Activated naive CD4-positive, alpha-beta T cell treated with anti-CD3 and anti-CD28 coated beads, Interleukin-2, amount 10 ng/mL, durations not matched to agents 7 days and 5 days (primary cell): ENCODE measurements at regions not wholly inside any gene's neighbourhood (a gene's known extent, or its start where the extent isn't known, plus 50 kb on each side); places are given as distances from the start of the nearest gene placed in this dataset.

ENCODE experiments used
- CTCF ChIA-PET: fragments of 350-600 bp; sonication (Branson Sonifier 250); formaldehyde crosslinking; loops from one replicate; lab custom pipeline; 2021; ENCODE audit warnings: antibody characterized with exemption; lab: Charles Lee
- DNase-seq: peaks from one replicate; pipeline ENCODE4 v3.0.0-alpha.2; 2020
- H3K27ac Mint-ChIP-seq: one replicate; pipeline ENCODE4 v1.8.0; 2021; ENCODE audit warnings: mild to moderate bottlenecking, moderate library complexity, mixed read lengths
- H3K27me3 Mint-ChIP-seq: one replicate; pipeline ENCODE4 v1.8.0; 2021; ENCODE audit warnings: mild to moderate bottlenecking, mixed read lengths
- H3K36me3 Mint-ChIP-seq: one replicate; pipeline ENCODE4 v1.8.0; 2021; ENCODE audit warnings: mixed read lengths
- H3K4me1 Mint-ChIP-seq: one replicate; pipeline ENCODE4 v1.8.0; 2021; ENCODE audit warnings: mixed read lengths
- H3K4me3 Mint-ChIP-seq: one replicate; pipeline ENCODE4 v1.8.0; 2021; ENCODE audit warnings: mild to moderate bottlenecking, moderate library complexity, mixed read lengths
- H3K9me3 Mint-ChIP-seq: one replicate; pipeline ENCODE4 v1.8.0; 2021; ENCODE audit warnings: mixed read lengths

GRCh38 chr13:105569816-105570215, 965.6 kb downstream of the EFNB2 start:
- H3K4me3 Mint-ChIP-seq: no peak overlapping the region
- H3K36me3 Mint-ChIP-seq: no peaks in the 10 kb centered on the region
- no peak overlapping the region for H3K27ac Mint-ChIP-seq
- H3K27me3 Mint-ChIP-seq: no peaks in the 10 kb centered on the region
- CTCF ChIA-PET: no interaction called here
- peaks cover 1% of the 10 kb centered on the region for H3K9me3 Mint-ChIP-seq
- no peaks in the 10 kb centered on the region for H3K4me1 Mint-ChIP-seq
- no peak for DNase-seq

- CTCF ChIA-PET: no interaction called here
- Mint-ChIP-seq H3K27me3 (no peaks in the 10 kb centered on the region), H3K4me3 (no peak overlapping the region), H3K27ac (no peak overlapping the region), H3K36me3 (no peaks in the 10 kb centered on the region), H3K4me1 (no peaks in the 10 kb centered on the region), H3K9me3 (peaks cover 1% of the 10 kb centered on the region)
- DNase-seq: no peak
These were observed 967.4 kb downstream of the EFNB2 start for GRCh38 chr13:105567951-105568525.

GRCh38 chr13:105565136-105565727, 970.2 kb downstream of the EFNB2 start:
- no peak for DNase-seq
- Mint-ChIP-seq H3K4me1 (no peaks in the 10 kb centered on the region), H3K36me3 (no peaks in the 10 kb centered on the region), H3K27ac (no peak overlapping the region), H3K9me3 (peaks cover 1% of the 10 kb centered on the region), H3K27me3 (no peaks in the 10 kb centered on the region), H3K4me3 (no peak overlapping the region)
- CTCF ChIA-PET: no interaction called here

GRCh38 chr13:105552078-105552477, 983.4 kb downstream of the EFNB2 start:
- CTCF ChIA-PET: no interaction called here
- Mint-ChIP-seq H3K4me3 (no peak overlapping the region), H3K9me3 (no peaks in the 10 kb centered on the region), H3K27ac (no peak overlapping the region), H3K27me3 (no peaks in the 10 kb centered on the region), H3K4me1 (no peaks in the 10 kb centered on the region), H3K36me3 (no peaks in the 10 kb centered on the region)
- DNase-seq: no peak

DNA sequence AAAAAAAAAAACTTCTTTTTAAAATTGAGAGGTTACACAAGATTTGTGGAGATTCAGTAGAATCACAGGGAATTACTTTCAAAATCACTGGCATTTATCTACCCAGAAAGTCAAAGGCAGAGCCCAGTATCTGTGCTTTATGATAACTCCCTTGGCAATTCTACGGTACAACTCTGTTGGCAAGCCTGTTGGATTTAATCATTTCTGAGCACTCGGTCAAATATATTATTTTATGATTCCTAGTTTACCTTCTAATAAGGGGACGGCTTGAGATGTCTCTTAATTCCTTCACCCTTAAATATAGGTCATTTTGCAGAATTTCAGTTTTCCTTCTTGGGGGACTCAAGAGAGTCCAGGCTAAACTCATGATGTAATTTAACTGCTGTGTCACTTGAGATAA, 987.6 kb downstream of the EFNB2 start:
- no peak overlapping the region for H3K27ac Mint-ChIP-seq
- H3K36me3 Mint-ChIP-seq: no peaks in the 10 kb centered on the region
- no peak for DNase-seq
- H3K9me3 Mint-ChIP-seq: no peaks in the 10 kb centered on the region
- H3K27me3 Mint-ChIP-seq: no peaks in the 10 kb centered on the region
- CTCF ChIA-PET: no interaction called here
- no peak overlapping the region for H3K4me3 Mint-ChIP-seq
- H3K4me1 Mint-ChIP-seq: no peaks in the 10 kb centered on the region

DNA sequence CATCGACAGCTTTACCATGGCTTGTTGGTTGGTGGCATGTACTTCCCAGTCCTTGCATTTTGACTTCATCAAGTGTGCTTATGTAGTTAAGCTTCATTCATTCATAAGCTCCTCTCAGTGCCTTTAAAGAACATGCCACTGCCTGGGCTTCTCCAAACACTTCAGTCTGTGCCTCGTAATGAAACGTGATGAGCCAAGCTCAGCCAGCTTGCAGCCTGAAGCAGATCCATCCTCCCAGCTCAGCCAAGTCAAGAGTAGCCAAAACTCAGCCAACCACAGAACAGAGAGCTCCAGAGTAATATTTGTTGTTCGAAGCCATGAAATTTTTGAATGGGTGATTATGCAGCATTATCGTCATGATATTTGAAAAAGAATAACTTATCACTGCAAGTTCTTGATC, 989.7 kb downstream of the EFNB2 start:
- CTCF ChIA-PET: no interaction called here
- Mint-ChIP-seq H3K4me1 (no peaks in the 10 kb centered on the region), H3K27ac (no peak overlapping the region), H3K9me3 (no peaks in the 10 kb centered on the region), H3K27me3 (no peaks in the 10 kb centered on the region), H3K4me3 (no peak overlapping the region), H3K36me3 (no peaks in the 10 kb centered on the region)
- no peak for DNase-seq

- no peak overlapping the region for H3K4me3 Mint-ChIP-seq
These were observed 991.7 kb downstream of the EFNB2 start for GRCh38 chr13:105543742-105544141.

DNA sequence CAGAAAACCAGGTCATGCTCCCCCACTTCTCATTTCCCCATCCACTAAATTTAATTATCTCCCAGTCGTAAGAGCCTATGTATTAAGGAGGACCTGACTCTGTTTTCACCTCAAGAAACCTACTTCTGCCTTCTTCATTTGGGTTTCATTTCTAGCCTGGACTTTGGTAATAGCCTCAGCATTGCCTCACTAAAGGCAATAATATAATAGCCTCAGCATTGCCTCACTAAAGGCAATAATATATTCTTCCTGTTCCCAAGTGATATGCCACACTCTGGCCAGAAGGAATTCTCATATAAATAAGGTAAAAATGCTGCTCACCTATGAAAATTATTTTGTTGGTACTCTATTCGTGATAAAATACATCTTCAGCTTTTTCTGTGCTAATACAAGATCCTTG, 993.9 kb downstream of the EFNB2 start:
- DNase-seq: no peak
- Mint-ChIP-seq H3K4me1 (no peaks in the 10 kb centered on the region), H3K27me3 (no peaks in the 10 kb centered on the region), H3K9me3 (no peaks in the 10 kb centered on the region), H3K4me3 (no peak overlapping the region), H3K27ac (no peak overlapping the region), H3K36me3 (no peaks in the 10 kb centered on the region)
- CTCF ChIA-PET: no interaction called here

More at GRCh38 chr13:105543742-105544141, 991.7 kb downstream of the EFNB2 start:
- CTCF ChIA-PET: no interaction called here
- Mint-ChIP-seq H3K27me3 (no peaks in the 10 kb centered on the region), H3K9me3 (no peaks in the 10 kb centered on the region), H3K4me1 (no peaks in the 10 kb centered on the region), H3K27ac (no peak overlapping the region), H3K36me3 (no peaks in the 10 kb centered on the region)
- DNase-seq: no peak

DNA sequence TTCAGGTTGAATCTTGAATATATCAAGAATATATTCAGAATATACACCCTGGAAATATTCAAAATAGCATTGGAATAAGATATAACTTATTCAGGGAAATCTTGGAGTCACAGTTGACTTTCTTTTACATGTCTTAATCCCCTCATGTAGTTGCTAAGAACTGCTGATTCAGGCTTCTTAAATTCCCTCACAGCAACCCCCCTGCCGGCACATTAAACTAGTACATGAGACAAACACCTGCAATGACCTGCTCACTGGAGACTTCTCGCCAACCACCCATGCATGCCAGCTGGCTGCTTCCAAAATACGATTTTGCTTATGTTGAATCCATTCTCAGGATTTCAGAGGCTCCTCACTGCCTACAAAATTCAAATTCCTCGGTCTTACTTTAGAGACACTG, 997.1 kb downstream of the EFNB2 start:
- H3K27me3 Mint-ChIP-seq: no peaks in the 10 kb centered on the region
- no peak overlapping the region for H3K27ac Mint-ChIP-seq
- H3K4me1 Mint-ChIP-seq: no peaks in the 10 kb centered on the region
- no peaks in the 10 kb centered on the region for H3K36me3 Mint-ChIP-seq
- no peaks in the 10 kb centered on the region for H3K9me3 Mint-ChIP-seq
- DNase-seq: no peak
- CTCF ChIA-PET: no interaction called here
- no peak overlapping the region for H3K4me3 Mint-ChIP-seq

GRCh38 chr13:105537113-105537512, 998.3 kb downstream of the EFNB2 start:
- Mint-ChIP-seq H3K27me3 (no peaks in the 10 kb centered on the region), H3K4me1 (no peaks in the 10 kb centered on the region), H3K27ac (no peak overlapping the region), H3K9me3 (no peaks in the 10 kb centered on the region), H3K36me3 (no peaks in the 10 kb centered on the region), H3K4me3 (no peak overlapping the region)
- CTCF ChIA-PET: no interaction called here
- no peak for DNase-seq

DNA sequence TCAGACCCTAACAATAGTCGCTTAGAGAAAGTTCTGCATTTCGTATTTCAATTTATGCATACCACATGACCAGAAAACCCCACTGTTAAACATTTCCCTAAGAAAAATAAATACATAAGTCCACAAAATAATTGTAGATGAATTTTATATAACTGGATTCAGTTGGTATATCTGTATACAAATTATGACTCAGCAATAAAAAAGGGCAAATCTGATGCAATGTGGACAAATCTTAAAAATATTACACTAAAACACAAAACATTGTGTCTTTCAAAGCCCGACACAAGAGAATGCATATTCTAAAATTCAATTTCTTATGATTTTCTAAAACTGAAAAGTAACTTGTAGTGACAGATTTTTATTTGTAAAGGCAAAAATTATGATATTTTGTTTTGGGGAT, 1005.0 kb downstream of the EFNB2 start:
- no peaks in the 10 kb centered on the region for H3K9me3 Mint-ChIP-seq
- H3K4me3 Mint-ChIP-seq: no peak overlapping the region
- H3K36me3 Mint-ChIP-seq: no peaks in the 10 kb centered on the region
- CTCF ChIA-PET: no interaction called here
- DNase-seq: no peak
- H3K27me3 Mint-ChIP-seq: no peaks in the 10 kb centered on the region
- no peaks in the 10 kb centered on the region for H3K4me1 Mint-ChIP-seq
- no peak overlapping the region for H3K27ac Mint-ChIP-seq

DNA sequence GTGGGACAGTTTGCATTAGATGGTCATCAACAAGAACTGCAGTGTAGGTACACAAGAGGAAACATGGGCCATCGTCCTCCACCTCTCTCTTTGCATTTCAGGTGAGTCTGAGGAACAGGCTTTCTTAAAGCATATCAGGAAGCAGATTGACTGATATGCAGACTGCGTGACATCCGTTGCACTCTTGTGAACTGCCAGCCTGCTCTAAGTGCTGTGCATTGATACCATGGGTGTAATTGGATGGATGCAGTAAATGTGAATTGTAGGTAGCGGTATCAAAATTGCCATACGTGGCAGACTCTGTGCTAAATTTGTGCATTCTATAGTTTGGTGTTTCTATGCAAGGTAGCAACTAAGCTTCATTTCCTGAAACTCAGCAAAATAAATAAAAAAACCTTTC, 1008.3 kb downstream of the EFNB2 start:
- Mint-ChIP-seq H3K4me3 (no peak overlapping the region), H3K27ac (no peak overlapping the region), H3K9me3 (peaks cover 3% of the 10 kb centered on the region), H3K27me3 (no peaks in the 10 kb centered on the region), H3K4me1 (no peaks in the 10 kb centered on the region), H3K36me3 (no peaks in the 10 kb centered on the region)
- no peak for DNase-seq
- CTCF ChIA-PET: interaction anchor here (0.7 kb wide), 1 partner anchor 574 kb away, joined by 3 read pairs; no protein-coding TSS in a partner anchor

DNA sequence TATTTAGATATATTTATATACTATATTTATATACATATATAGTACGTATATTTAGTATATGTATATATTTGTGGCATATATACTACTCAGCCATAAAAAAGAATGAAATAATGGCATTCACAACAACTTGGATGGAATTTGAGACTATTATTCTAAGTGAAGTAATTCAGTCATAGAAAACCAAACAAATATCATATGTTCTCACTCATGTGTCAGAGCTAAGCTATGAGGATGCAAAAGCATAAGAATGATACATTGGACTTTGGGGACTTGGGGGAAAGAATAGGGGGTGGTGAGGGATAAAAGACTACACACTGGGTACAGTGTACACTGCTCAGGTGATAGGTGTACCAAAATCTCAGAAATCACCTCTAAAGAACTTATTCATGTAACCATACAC, 1015.7 kb downstream of the EFNB2 start:
- no peak for DNase-seq
- H3K27ac Mint-ChIP-seq: no peak overlapping the region
- CTCF ChIA-PET: no interaction called here
- H3K36me3 Mint-ChIP-seq: no peaks in the 10 kb centered on the region
- no peaks in the 10 kb centered on the region for H3K9me3 Mint-ChIP-seq
- H3K4me1 Mint-ChIP-seq: no peaks in the 10 kb centered on the region
- H3K4me3 Mint-ChIP-seq: no peak overlapping the region
- no peaks in the 10 kb centered on the region for H3K27me3 Mint-ChIP-seq

DNA sequence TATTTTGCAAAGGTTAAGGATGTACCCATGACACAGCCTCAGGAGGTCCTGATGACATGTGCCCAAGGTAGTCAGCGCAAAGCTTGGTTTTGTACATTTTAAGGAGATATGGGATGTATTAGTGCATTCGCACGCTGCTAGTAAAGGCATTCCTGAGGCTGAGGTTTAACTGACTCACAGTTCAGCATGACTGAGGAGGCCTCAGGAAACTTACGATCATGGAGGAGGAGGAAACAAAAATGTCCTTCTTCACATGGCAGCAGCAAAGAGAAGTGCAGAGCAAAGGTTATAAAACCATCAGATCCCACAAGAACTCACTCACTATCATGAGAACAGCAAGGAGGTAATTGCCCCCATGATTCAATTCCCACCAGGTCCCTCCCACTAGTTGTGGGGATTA, 1017.4 kb downstream of the EFNB2 start:
- H3K4me3 Mint-ChIP-seq: no peak overlapping the region
- no peaks in the 10 kb centered on the region for H3K36me3 Mint-ChIP-seq
- H3K27ac Mint-ChIP-seq: no peak overlapping the region
- DNase-seq: no peak
- H3K4me1 Mint-ChIP-seq: no peaks in the 10 kb centered on the region
- H3K27me3 Mint-ChIP-seq: no peaks in the 10 kb centered on the region
- CTCF ChIA-PET: no interaction called here
- H3K9me3 Mint-ChIP-seq: no peaks in the 10 kb centered on the region

DNA sequence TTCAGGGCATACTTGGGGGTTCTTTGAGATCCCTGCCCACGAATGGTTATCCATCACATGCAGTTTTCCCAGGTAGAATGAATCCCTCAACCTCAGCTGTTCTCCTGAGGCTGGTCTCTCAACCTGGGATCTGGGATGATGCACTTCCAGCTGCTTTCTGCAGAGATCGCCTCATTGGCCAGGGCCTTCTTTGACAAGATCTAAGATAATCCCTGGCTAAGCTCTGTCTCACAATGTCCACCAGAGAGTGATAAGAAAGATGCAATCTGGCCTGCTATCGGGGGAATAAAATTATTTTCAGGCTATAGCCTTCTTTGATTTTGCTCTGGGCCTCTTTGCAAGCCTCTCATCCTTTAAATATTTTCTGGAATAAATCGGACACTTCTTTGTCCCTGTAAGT, 1021.1 kb downstream of the EFNB2 start:
- no peaks in the 10 kb centered on the region for H3K4me1 Mint-ChIP-seq
- H3K27me3 Mint-ChIP-seq: no peaks in the 10 kb centered on the region
- no peak for DNase-seq
- no peak overlapping the region for H3K27ac Mint-ChIP-seq
- H3K9me3 Mint-ChIP-seq: no peaks in the 10 kb centered on the region
- no peaks in the 10 kb centered on the region for H3K36me3 Mint-ChIP-seq
- CTCF ChIA-PET: no interaction called here
- no peak overlapping the region for H3K4me3 Mint-ChIP-seq
